DND-41 (cell line): ENCODE measurements at regions not wholly inside any gene's neighbourhood (a gene's known extent, or its start where the extent isn't known, plus 50 kb on each side); places are given as distances from the start of the nearest gene placed in this dataset.

Source experiments
- ATAC-seq: fragments of 200-7000 bp; cut with Tn5 transposase; 3 replicates; pipeline ENCODE4 v1.9.1; 2021; ENCODE audit warnings: low read depth; ENCODE audit not compliant: insufficient read depth
- DNase-seq: peaks from one replicate; pipeline ENCODE4 v3.0.0-alpha.2; 2020
- H2AFZ ChIP-seq: 2 replicates; pipeline ENCODE4 v1.6.0; 2012; ENCODE audit warnings: low read depth, low read length
- H3K27ac ChIP-seq: 2 replicates; pipeline ENCODE4 v1.5.1; 2012; ENCODE audit warnings: low read length, inconsistent platforms
- H3K27me3 ChIP-seq: fragments of 200-600 bp; sonication (generic); 2 replicates; pipeline ENCODE4 v1.6.0; 2012; ENCODE audit warnings: low read length, mild to moderate bottlenecking, inconsistent platforms; ENCODE audit not compliant: insufficient read depth, poor library complexity
- H3K36me3 ChIP-seq: 2 replicates; pipeline ENCODE4 v1.5.1; 2012; ENCODE audit warnings: low read length, inconsistent platforms; ENCODE audit not compliant: insufficient read depth
- H3K4me1 ChIP-seq: 2 replicates; pipeline ENCODE4 v1.5.1; 2012; ENCODE audit warnings: mild to moderate bottlenecking, low read length; ENCODE audit not compliant: insufficient read depth
- H3K4me2 ChIP-seq: 2 replicates; pipeline ENCODE4 v1.6.0; 2012; ENCODE audit warnings: mild to moderate bottlenecking, moderate library complexity, low read length, inconsistent platforms; ENCODE audit not compliant: insufficient read depth
- H3K4me3 ChIP-seq, 2 experiments: fragments of 200-600 bp in 1 of 2; shearing (Covaris generic) in 1 of 2; 2 replicates each; pipeline ENCODE4 v1.5.1; 2012 to 2016; ENCODE audit warnings: inconsistent platforms in 2 of 2, low read length in 2 of 2, mild to moderate bottlenecking in 2 of 2, low read depth in 1 of 2, moderate library complexity in 1 of 2
- H3K79me2 ChIP-seq: 2 replicates; pipeline ENCODE4 v1.6.0; 2012; ENCODE audit warnings: low read length, inconsistent platforms; ENCODE audit not compliant: insufficient read depth
- H3K9ac ChIP-seq: 2 replicates; pipeline ENCODE4 v1.6.0; 2012; ENCODE audit warnings: low read depth, mild to moderate bottlenecking, inconsistent platforms, low read length, moderate library complexity
- H3K9me3 ChIP-seq: 2 replicates; pipeline ENCODE4 v1.5.1; 2012; ENCODE audit warnings: low read length, moderate library complexity, mild to moderate bottlenecking, inconsistent platforms; ENCODE audit not compliant: insufficient read depth, severe bottlenecking
- H4K20me1 ChIP-seq: 2 replicates; pipeline ENCODE4 v1.6.0; 2012; ENCODE audit warnings: low read length; ENCODE audit not compliant: insufficient read depth
- CTCF ChIP-seq: IDR thresholded peaks from 2 replicates; pipeline ENCODE4 v1.5.1; 2012; ENCODE audit warnings: borderline replicate concordance, low read length, moderate library complexity, mild to moderate bottlenecking; ENCODE audit not compliant: poor library complexity, severe bottlenecking; ENCODE audit errors: extremely low read depth
- EZH2 ChIP-seq: IDR thresholded peaks from 3 replicates; pipeline ENCODE4 v1.6.1; 2012; ENCODE audit warnings: borderline replicate concordance, low read depth, mild to moderate bottlenecking, moderate library complexity, low read length, inconsistent platforms; ENCODE audit not compliant: severe bottlenecking

- ATAC-seq (no peak), DNase-seq (no peak)
- Histone ChIP-seq H3K27me3 (peaks cover 2% of the 10 kb centered on the region), H3K4me1 (no peaks in the 10 kb centered on the region), H3K4me3 (no peak overlapping the region), H3K27ac (no peak overlapping the region), H2AFZ (no peak overlapping the region), H3K79me2 (no peaks in the 10 kb centered on the region), H3K4me2 (no peak overlapping the region), H3K36me3 (no peaks in the 10 kb centered on the region), H3K9me3 (no peaks in the 10 kb centered on the region), H3K9ac (no peak overlapping the region), H4K20me1 (no peaks in the 10 kb centered on the region)
- TF ChIP-seq CTCF (no peak), EZH2 (no peak)
Measured at GRCh38 chr10:62736168-62736546, 68.4 kb upstream of the ADO start.

- Histone ChIP-seq H4K20me1 (no peaks in the 10 kb centered on the region), H3K4me1 (no peaks in the 10 kb centered on the region), H3K79me2 (no peaks in the 10 kb centered on the region), H3K9ac (no peak overlapping the region), H3K4me2 (no peak overlapping the region), H3K27me3 (peaks cover 6% of the 10 kb centered on the region), H3K36me3 (no peaks in the 10 kb centered on the region), H3K4me3 (no peak overlapping the region), H3K27ac (no peak overlapping the region), H2AFZ (no peak overlapping the region), H3K9me3 (no peaks in the 10 kb centered on the region)
- DNase-seq = no peak
- no peak for TF ChIP-seq CTCF
- no peak for TF ChIP-seq EZH2
- ATAC-seq = no peak
Measured at GRCh38 chr10:62738916-62739315, 65.6 kb upstream of the ADO start.

DNA sequence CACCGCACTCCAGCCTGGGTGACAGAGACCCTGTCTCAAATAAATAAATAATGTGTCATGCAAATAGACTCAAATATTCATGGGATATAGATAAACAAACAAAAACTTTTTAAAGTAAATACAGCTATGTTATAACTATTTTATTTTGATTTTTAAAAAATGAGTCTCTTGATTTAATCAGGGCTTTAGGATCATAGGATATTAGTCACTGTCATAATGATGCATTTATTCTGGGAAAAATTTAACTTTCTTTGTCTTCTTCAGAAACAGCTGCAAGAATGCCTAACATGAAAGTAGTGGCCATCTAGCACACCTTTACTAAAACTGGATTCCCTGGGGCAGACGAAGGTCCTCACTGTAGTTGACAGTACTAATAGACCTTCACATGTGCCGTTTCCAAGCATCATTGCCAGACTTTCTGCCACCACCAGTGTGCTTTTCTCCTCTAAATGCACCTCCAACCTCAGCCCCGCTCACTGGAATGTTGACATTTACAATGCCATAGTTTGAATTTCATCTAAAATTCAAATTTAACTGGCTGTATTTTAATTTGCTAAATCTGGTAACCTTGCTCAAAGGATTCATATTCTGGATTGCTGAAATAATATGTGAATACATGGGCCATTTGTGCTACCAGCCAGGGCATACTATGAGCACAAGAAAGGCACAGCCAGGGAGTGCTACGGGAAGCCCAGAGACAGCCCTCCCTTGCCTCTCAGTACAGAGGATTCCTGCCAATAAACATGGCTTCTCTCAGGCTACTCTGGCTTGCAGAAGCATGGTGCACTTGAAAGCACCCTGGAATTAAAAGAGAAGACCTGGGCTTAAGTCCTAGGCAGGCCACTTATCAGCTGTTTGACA lies 63.4 kb upstream of the ADO start:
- Histone ChIP-seq H3K79me2 (no peaks in the 10 kb centered on the region), H3K9me3 (no peaks in the 10 kb centered on the region), H2AFZ (no peak overlapping the region), H3K4me3 (no peak overlapping the region), H3K36me3 (no peaks in the 10 kb centered on the region), H3K4me2 (no peak overlapping the region), H3K9ac (no peak overlapping the region), H4K20me1 (no peaks in the 10 kb centered on the region), H3K4me1 (no peaks in the 10 kb centered on the region), H3K27ac (no peak overlapping the region), H3K27me3 (peaks cover 6% of the 10 kb centered on the region)
- DNase-seq = no peak
- ATAC-seq = no peak
- TF ChIP-seq CTCF = no peak
- TF ChIP-seq EZH2 = no peak

DNA sequence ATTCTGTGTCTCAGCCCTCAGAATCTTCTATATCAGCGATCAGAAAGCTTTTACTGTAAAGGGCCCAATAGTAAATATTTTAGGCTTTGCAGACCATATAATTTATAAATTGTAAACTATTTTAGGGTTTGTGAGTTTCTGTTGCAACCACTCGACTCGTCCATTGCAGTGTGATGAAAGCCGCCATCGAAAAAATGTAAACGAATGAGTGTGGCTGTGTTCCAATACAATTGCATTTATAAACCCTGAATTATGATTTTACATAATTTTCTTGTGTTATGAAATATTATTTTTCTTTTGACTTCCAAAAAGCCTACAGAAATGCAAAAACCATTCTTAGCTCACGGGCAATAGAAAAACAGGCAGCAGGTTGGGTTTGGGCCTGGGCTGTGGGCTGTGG lies 62.5 kb upstream of the ADO start:
- H3K27me3 ChIP-seq = peaks cover 6% of the 10 kb centered on the region
- ATAC-seq (no peak), DNase-seq (no peak)
- no peak for TF ChIP-seq EZH2
- TF ChIP-seq CTCF = no peak
- H2AFZ ChIP-seq = no peak overlapping the region
- no peaks in the 10 kb centered on the region for H3K9me3 ChIP-seq
- no peak overlapping the region for H3K4me2 ChIP-seq
- H3K27ac ChIP-seq = no peak overlapping the region
- H3K4me3 ChIP-seq = no peak overlapping the region
- H4K20me1 ChIP-seq = no peaks in the 10 kb centered on the region
- H3K4me1 ChIP-seq = no peaks in the 10 kb centered on the region
- no peaks in the 10 kb centered on the region for H3K79me2 ChIP-seq
- H3K9ac ChIP-seq = no peak overlapping the region
- H3K36me3 ChIP-seq = no peaks in the 10 kb centered on the region
